SK-N-MC (cell line): ENCODE measurements at regions not wholly inside any gene's neighbourhood (a gene's known extent, or its start where the extent isn't known, plus 50 kb on each side); places are given as distances from the start of the nearest gene placed in this dataset.

Source experiments
- EZH2 ChIP-seq: fragments of 200-600 bp; sonication (generic); IDR thresholded peaks from one replicate; pipeline ENCODE4 v1.6.1; 2017; ENCODE audit warnings: antibody characterized with exemption
- POLR2AphosphoS5 ChIP-seq: IDR thresholded peaks from 2 replicates; pipeline ENCODE4 v1.6.1; 2012; ENCODE audit warnings: mild to moderate bottlenecking, low read depth, low read length, borderline replicate concordance

- TF ChIP-seq POLR2AphosphoS5 (no peak), EZH2 (no peak)
Measured at GRCh38 chr1:105326886-105327285, 1577.2 kb downstream of the AMY1C start.
